ENCODE measurements at regions not wholly inside any gene's neighbourhood (a gene's known extent, or its start where the extent isn't known, plus 50 kb on each side); places are given as distances from the start of the nearest gene placed in this dataset.

GRCh38 chr13:100746953-100747683, 72.5 kb upstream of the TMTC4 start:
- TF ChIP-seq, protein P1, sequence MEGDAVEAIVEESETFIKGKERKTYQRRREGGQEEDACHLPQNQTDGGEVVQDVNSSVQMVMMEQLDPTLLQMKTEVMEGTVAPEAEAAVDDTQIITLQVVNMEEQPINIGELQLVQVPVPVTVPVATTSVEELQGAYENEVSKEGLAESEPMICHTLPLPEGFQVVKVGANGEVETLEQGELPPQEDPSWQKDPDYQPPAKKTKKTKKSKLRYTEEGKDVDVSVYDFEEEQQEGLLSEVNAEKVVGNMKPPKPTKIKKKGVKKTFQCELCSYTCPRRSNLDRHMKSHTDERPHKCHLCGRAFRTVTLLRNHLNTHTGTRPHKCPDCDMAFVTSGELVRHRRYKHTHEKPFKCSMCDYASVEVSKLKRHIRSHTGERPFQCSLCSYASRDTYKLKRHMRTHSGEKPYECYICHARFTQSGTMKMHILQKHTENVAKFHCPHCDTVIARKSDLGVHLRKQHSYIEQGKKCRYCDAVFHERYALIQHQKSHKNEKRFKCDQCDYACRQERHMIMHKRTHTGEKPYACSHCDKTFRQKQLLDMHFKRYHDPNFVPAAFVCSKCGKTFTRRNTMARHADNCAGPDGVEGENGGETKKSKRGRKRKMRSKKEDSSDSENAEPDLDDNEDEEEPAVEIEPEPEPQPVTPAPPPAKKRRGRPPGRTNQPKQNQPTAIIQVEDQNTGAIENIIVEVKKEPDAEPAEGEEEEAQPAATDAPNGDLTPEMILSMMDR (IDR thresholded peaks at IDR 0.05; ENCODE audit: poor library complexity), result no peak
- TF ChIP-seq EZH2 (IDR thresholded peaks at IDR 0.05; ENCODE audit: borderline replicate concordance), result no peak

All from hepatocyte (in vitro differentiated cells).